Aorta (tissue), 5 donors: ENCODE measurements at regions not wholly inside any gene's neighbourhood (a gene's known extent, or its start where the extent isn't known, plus 50 kb on each side); places are given as distances from the start of the nearest gene placed in this dataset.

Source experiments
- ATAC-seq: fragments of 200-7000 bp; cut with Tn5 transposase; one replicate; pipeline ENCODE4 v1.9.1; 2022; ENCODE audit warnings: moderate library complexity; ENCODE audit not compliant: low FRiP score
- DNase-seq, 2 donors: peaks; one replicate each; pipeline ENCODE4 v3.0.0-alpha.2; 2020
- H3K27ac ChIP-seq, 2 donors: one replicate each; pipeline ENCODE4 v1.5.1; 2013; ENCODE audit warnings: low read length in 2 of 2, mild to moderate bottlenecking in 2 of 2, moderate library complexity in 2 of 2, control low read depth in 1 of 2, inconsistent platforms in 1 of 2, low read depth in 1 of 2
- H3K27me3 ChIP-seq, 2 donors: one replicate each; pipeline ENCODE4 v1.6.1; 2013; ENCODE audit warnings: control low read depth in 1 of 2, low read length in 1 of 2, mild to moderate bottlenecking in 1 of 2, moderate library complexity in 1 of 2; ENCODE audit not compliant: insufficient read depth in 2 of 2, control insufficient read depth in 1 of 2
- H3K36me3 ChIP-seq, 2 donors: one replicate each; pipeline ENCODE4 v1.6.1; 2013; ENCODE audit warnings: control low read depth in 1 of 2, low read length in 1 of 2, mild to moderate bottlenecking in 1 of 2; ENCODE audit not compliant: insufficient read depth in 2 of 2, control insufficient read depth in 1 of 2
- H3K4me1 ChIP-seq, 2 donors: one replicate each; pipeline ENCODE4 v1.6.1; 2013; ENCODE audit warnings: low read length in 2 of 2, control low read depth in 1 of 2, mild to moderate bottlenecking in 1 of 2, moderate library complexity in 1 of 2; ENCODE audit not compliant: insufficient read depth in 2 of 2, control insufficient read depth in 1 of 2
- H3K4me3 ChIP-seq, 2 donors: one replicate each; pipeline ENCODE4 v1.5.1; 2013; ENCODE audit warnings: low read length in 2 of 2, control low read depth in 1 of 2, mild to moderate bottlenecking in 1 of 2
- H3K9me3 ChIP-seq: one replicate; pipeline ENCODE4 v1.6.1; 2013; ENCODE audit warnings: mild to moderate bottlenecking, low read length; ENCODE audit not compliant: control insufficient read depth
- WGBS, 2 donors: extraction: QIAGEN DNeasy Blood & Tissue Kit; methylation state at CpG; one replicate each; pipeline ENCODE4 v1.1.7; 2013; 5-methylcytosine and 5-hydroxymethylcytosine counted together
- intact Hi-C, 2 donors: fragments of 100-400 bp; cut with DNase I; formaldehyde crosslinking; loops; one replicate each; pipeline versions ENCODE4 v1.14.2 to v1.15.0; 2022
- donor health status: healthy with polysubstance abuse.
- donor health status: Bipolar disorder and iron deficiency.
- donor health status: DM: no; HTN: no; CAD: no.
- donor health status: DM: no; HTN: no; CAD: no.
- donor health status: DM: yes; HTN: yes; CAD: no.

- WGBS, 2 donors: 52 to 57% methylated on average over 21 of the region's 21 CpGs
- no peak overlapping the region for H3K4me3 ChIP-seq
- H3K36me3 ChIP-seq: no peaks in the 10 kb centered on the region
- H3K9me3 ChIP-seq: peaks cover 2% of the 10 kb centered on the region
- DNase-seq (no peak), ATAC-seq (no peak)
- H3K27me3 ChIP-seq: no peaks in the 10 kb centered on the region
- H3K27ac ChIP-seq: no peak overlapping the region
- intact Hi-C loops: no loop called here
- no peaks in the 10 kb centered on the region for H3K4me1 ChIP-seq
Observed at GRCh38 chr5:2128686-2129355, 246.1 kb upstream of the IRX4 start.

DNA sequence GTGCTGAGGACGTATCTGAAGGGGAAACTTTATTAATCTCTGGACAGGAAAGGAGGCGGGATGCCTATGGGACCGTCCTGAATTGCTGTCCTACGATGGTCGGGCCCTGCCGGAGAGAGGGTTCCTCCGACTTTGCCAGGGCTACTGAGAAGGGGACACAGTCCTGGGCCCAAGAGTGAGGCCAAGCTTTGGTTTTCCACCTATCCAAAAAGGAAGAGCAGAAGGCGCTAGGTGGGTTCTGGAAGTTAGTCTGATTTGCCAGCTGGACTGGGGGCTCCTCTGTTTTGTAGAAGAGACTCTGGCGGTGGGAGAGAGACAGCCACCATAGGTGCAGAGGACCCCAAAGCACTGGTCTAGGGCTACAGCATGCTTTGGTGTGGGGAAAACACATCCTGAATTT is 243.8 kb upstream of the IRX4 start:
- no peaks in the 10 kb centered on the region for H3K4me1 ChIP-seq
- H3K27me3 ChIP-seq: no peaks in the 10 kb centered on the region
- DNase-seq (no peak), ATAC-seq (no peak)
- no peaks in the 10 kb centered on the region for H3K36me3 ChIP-seq
- no peak overlapping the region for H3K27ac ChIP-seq
- H3K9me3 ChIP-seq: peaks cover 2% of the 10 kb centered on the region
- no peak overlapping the region for H3K4me3 ChIP-seq
- intact Hi-C loops: no loop called here
- 82 to 86% methylated on average over 9 of the region's 9 CpGs for WGBS, 2 donors

DNA sequence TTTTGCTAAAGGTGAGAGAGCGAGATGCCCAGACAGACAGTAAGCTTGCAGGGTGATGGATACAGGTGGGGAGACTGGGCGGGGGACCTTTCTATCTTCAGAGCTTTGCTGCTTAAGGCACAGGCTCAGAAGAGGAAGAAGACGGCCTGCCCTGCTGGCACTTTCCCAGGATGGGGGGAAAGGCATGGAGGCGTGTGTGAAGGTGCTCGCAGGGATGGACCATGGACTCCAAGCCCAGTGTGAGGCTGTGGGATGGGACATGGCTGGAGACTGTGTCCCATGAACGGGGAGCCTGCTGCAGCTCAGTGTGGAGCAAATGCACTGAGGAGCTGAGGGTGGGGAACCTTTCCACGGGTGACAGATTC is 243.2 kb upstream of the IRX4 start:
- intact Hi-C loops: no loop called here
- Histone ChIP-seq H3K27me3 (no peaks in the 10 kb centered on the region), H3K9me3 (peaks cover 2% of the 10 kb centered on the region), H3K36me3 (no peaks in the 10 kb centered on the region), H3K27ac (no peak overlapping the region), H3K4me3 (no peak overlapping the region), H3K4me1 (no peaks in the 10 kb centered on the region)
- no peak for ATAC-seq
- 77% methylated on average over 7 of the region's 7 CpGs for WGBS, 2 donors
- no peak for DNase-seq

DNA sequence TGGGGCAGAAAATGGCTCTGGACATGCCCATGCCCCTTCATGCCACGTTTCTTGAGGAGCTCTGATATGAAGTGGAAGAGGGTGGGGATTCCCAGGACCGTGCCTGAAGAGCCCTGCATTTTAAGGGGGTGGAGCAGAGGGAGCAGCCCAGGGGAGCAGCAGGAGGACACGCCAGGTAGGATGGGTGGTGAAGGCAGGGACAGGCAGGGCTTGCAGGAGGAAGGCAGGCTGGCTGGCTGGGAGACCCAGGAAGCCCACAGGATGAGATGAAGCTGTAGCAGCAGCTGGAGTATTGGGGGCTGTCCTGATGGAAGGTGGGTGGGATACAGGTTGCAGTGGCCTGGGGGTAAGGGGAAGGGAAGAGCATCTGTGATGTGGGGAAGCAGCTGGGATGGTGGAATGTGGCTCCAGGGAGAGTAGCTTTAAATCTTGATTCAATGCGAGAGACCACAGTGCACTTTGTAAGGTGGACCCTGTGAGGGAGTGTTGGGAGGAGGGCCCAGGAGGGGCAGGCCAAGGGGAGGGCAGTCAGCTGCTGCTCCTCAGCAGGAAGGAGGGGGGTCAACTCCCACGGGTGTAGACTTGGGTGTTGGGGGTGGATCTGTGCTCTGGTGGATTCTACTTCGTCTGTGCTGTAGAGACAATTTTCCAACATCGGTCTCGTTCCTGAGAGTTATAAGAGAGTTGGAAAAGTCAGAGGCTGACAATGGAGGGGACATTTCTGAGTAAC is 242.6 kb upstream of the IRX4 start:
- Histone ChIP-seq H3K4me3 (no peak overlapping the region), H3K36me3 (no peaks in the 10 kb centered on the region), H3K4me1 (no peaks in the 10 kb centered on the region), H3K27ac (no peak overlapping the region), H3K27me3 (no peaks in the 10 kb centered on the region), H3K9me3 (peaks cover 2% of the 10 kb centered on the region)
- intact Hi-C loops: no loop called here
- ATAC-seq (peak; percentile 44), DNase-seq (no peak)
- WGBS, 2 donors: 48 to 52% methylated on average over 8 of the region's 8 CpGs

GRCh38 chr5:2124434-2125170 is 241.9 kb upstream of the IRX4 start:
- ATAC-seq (no peak), DNase-seq (peak in 1 of 2 donors; percentile 20)
- Histone ChIP-seq H3K4me3 (no peak overlapping the region), H3K9me3 (peaks cover 2% of the 10 kb centered on the region), H3K36me3 (no peaks in the 10 kb centered on the region), H3K27me3 (no peaks in the 10 kb centered on the region), H3K4me1 (no peaks in the 10 kb centered on the region), H3K27ac (no peak overlapping the region)
- intact Hi-C loops: no loop called here
- 81 to 84% methylated on average over 14 of the region's 14 CpGs for WGBS, 2 donors

GRCh38 chr5:2123874-2124273 is 241.1 kb upstream of the IRX4 start:
- Histone ChIP-seq H3K27me3 (no peaks in the 10 kb centered on the region), H3K36me3 (no peaks in the 10 kb centered on the region), H3K4me1 (no peaks in the 10 kb centered on the region), H3K27ac (no peak overlapping the region), H3K9me3 (peaks cover 2% of the 10 kb centered on the region), H3K4me3 (no peak overlapping the region)
- intact Hi-C loops: no loop called here
- DNase-seq (no peak), ATAC-seq (no peak)
- 82 to 88% methylated on average over 7 of the region's 7 CpGs for WGBS, 2 donors

- intact Hi-C loops: no loop called here
- no peak overlapping the region for H3K4me3 ChIP-seq
- peaks cover 2% of the 10 kb centered on the region for H3K9me3 ChIP-seq
- H3K27ac ChIP-seq: no peak overlapping the region
- no peaks in the 10 kb centered on the region for H3K27me3 ChIP-seq
- no peaks in the 10 kb centered on the region for H3K36me3 ChIP-seq
- ATAC-seq: no peak
- no peak for DNase-seq
- 35 to 42% methylated on average over 4 of the region's 4 CpGs for WGBS, 2 donors
- H3K4me1 ChIP-seq: no peaks in the 10 kb centered on the region
Observed at GRCh38 chr5:2120361-2120760, 237.6 kb upstream of the IRX4 start.

DNA sequence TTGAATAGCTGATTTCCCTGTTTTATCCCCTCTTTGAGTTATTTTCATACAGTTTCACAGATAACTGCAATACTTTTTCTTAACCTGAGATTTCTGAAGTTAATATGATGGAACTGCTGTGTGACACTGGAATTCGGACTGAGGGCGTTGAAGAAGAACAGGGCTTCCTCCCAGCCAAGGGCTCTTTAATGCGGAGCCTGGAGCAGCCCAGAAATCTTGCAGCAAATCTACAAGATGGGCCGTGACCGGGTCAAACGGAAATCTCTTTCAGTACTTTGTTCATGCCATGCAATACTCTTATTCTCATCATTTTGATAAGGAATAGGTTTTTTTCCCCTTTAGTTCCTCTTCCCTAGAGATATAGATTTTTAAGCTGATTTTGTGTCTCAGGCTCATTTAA is 236.8 kb upstream of the IRX4 start:
- no peaks in the 10 kb centered on the region for H3K4me1 ChIP-seq
- no peak for ATAC-seq
- H3K27ac ChIP-seq: no peak overlapping the region
- no peaks in the 10 kb centered on the region for H3K27me3 ChIP-seq
- intact Hi-C loops: no loop called here
- DNase-seq: no peak
- no peak overlapping the region for H3K4me3 ChIP-seq
- 19 to 26% methylated on average over 6 of the region's 6 CpGs for WGBS, 2 donors
- H3K36me3 ChIP-seq: no peaks in the 10 kb centered on the region
- H3K9me3 ChIP-seq: no peaks in the 10 kb centered on the region
